HG02798 (cell line): ENCODE measurements at regions not wholly inside any gene's neighbourhood (a gene's known extent, or its start where the extent isn't known, plus 50 kb on each side); places are given as distances from the start of the nearest gene placed in this dataset.

Experiments
- ATAC-seq: cut with Tn5 transposase; IDR thresholded peaks from one replicate; pipeline ENCODE4 v1.9.1; 2021; ENCODE audit warnings: mild to moderate bottlenecking; ENCODE audit not compliant: unreplicated experiment, poor library complexity

GRCh38 chr13:33999811-34000605 is 182.1 kb downstream of the RFC3 start:
- no peak for ATAC-seq

- no peak for ATAC-seq
Observed at GRCh38 chr13:34000955-34001354, 183.0 kb downstream of the RFC3 start.

- no peak for ATAC-seq
Observed at GRCh38 chr13:34001389-34001788, 183.4 kb downstream of the RFC3 start.

- ATAC-seq = no peak
Observed at GRCh38 chr13:34002141-34002540, 184.2 kb downstream of the RFC3 start.

GRCh38 chr13:34002924-34003323 is 185.0 kb downstream of the RFC3 start:
- no peak for ATAC-seq

GRCh38 chr13:34003656-34004055 is 185.7 kb downstream of the RFC3 start:
- no peak for ATAC-seq

- no peak for ATAC-seq
Observed at GRCh38 chr13:34004676-34005075, 186.7 kb downstream of the RFC3 start.

- no peak for ATAC-seq
Observed at GRCh38 chr13:34006011-34006410, 188.1 kb downstream of the RFC3 start.

GRCh38 chr13:34011552-34012085 is 193.7 kb downstream of the RFC3 start:
- no peak for ATAC-seq

- no peak for ATAC-seq
Observed at GRCh38 chr13:34012382-34012781, 194.4 kb downstream of the RFC3 start.

GRCh38 chr13:34013061-34013460 is 195.1 kb downstream of the RFC3 start:
- ATAC-seq = no peak

- ATAC-seq = no peak
Observed at GRCh38 chr13:34017231-34017630, 199.3 kb downstream of the RFC3 start.

- ATAC-seq = no peak
Observed at GRCh38 chr13:34019870-34020269, 201.9 kb downstream of the RFC3 start.

GRCh38 chr13:34020388-34020787 is 202.4 kb downstream of the RFC3 start:
- no peak for ATAC-seq

GRCh38 chr13:34021619-34022018 is 203.7 kb downstream of the RFC3 start:
- ATAC-seq = no peak

GRCh38 chr13:34025746-34026145 is 207.8 kb downstream of the RFC3 start:
- ATAC-seq = no peak

- no peak for ATAC-seq
Observed at GRCh38 chr13:34026308-34026707, 208.4 kb downstream of the RFC3 start.

- no peak for ATAC-seq
Observed at GRCh38 chr13:34028496-34029442, 210.8 kb downstream of the RFC3 start.

GRCh38 chr13:34030782-34031181 is 212.8 kb downstream of the RFC3 start:
- no peak for ATAC-seq

GRCh38 chr13:34031610-34032009 is 213.7 kb downstream of the RFC3 start:
- ATAC-seq = no peak

GRCh38 chr13:34034411-34034810 is 216.5 kb downstream of the RFC3 start:
- no peak for ATAC-seq
